Fibroblast of upper back skin (primary cell): ENCODE measurements at regions not wholly inside any gene's neighbourhood (a gene's known extent, or its start where the extent isn't known, plus 50 kb on each side); places are given as distances from the start of the nearest gene placed in this dataset.
"Not testable (repeated sequence)": the region's sequence is repeated elsewhere in the genome, so short reads cannot be mapped to it uniquely, and the experiment has no call there.

Source experiments
- DNase-seq: peaks from one replicate; pipeline ENCODE4 v3.0.0-alpha.2; 2013

DNA sequence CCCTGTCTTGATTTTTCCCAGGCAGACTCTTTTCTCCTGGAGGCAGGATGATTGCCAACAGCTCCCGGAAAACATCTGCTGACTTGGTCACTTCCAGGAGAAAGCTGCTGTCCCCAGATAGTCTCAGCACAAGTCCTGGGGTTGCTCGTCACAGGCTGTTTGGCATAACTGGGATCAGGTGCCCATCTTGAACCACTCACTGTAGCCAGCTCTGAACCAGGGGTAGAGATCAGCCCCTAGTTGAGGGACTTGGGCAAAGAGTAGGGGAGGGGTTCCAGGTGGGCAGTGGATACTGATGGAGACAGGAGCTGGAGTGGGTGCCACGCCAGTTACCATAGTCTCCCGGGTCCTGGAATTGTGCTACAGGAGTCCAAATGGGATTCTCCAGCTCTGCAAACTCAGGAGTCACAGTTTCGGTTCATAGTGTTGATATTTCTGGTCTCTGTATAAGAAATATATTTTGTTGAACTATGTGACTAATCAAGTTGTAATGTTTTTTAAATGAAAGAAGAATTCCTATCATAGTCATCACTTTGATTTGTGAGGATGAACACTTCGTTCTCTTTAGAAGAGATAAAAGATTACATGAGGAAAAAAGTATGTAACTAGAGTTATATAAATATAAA lies 1154.5 kb downstream of the AACS start:
- DNase-seq, result peak; percentile 4

- no peak for DNase-seq
Measured at GRCh38 chr12:126224032-126224431, 1158.8 kb downstream of the AACS start.

- DNase-seq, result no peak
Measured at GRCh38 chr12:126228936-126229335, 1163.7 kb downstream of the AACS start.

GRCh38 chr12:126232711-126233110 lies 1167.5 kb downstream of the AACS start:
- no peak for DNase-seq

GRCh38 chr12:126233625-126234024 lies 1168.4 kb downstream of the AACS start:
- no peak for DNase-seq

- DNase-seq, result no peak
Measured at GRCh38 chr12:126243814-126244440, 1178.7 kb downstream of the AACS start.

DNA sequence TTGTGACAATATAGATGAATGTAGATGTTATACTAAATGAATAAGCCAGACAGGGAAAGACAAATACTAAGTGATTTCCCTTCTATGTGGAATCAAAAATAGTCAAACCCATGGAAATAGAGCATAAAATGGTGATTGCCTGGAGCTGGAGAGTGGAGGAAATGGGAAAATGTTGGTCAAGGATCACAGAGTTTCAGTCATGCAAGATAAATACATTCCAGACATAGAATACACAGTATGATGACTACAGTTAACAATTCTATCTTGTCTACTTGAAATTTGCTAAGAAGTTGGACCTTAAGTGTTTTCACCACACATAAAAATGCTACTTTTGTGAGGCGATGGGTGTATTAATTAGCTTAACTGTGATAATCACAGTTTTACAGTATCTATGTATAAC lies 1182.7 kb downstream of the AACS start:
- DNase-seq, result no peak

DNA sequence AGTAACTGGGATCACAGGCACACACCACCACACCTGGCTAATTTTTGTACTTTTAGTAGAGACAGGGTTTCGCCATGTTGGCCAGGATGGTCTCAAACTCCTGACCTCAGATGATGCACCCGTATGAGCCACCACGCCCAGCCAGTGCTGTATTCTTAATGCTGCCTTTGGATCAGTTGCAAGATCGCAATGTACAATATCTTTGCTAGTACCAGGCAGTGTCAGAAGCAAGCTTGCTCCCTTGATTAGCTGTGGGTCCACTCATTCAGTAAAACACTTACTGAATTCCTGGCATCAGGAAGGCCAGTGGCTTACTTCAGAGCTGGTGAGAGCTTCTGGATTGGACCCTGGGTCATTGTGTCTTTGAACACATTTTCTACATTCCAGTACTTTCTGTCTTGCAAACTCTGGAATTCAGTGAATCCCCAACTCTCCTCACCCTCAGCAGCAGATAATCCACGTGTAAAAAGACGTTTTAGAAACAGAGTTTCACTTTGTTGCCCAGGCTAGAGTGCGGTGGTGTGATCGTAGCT lies 1183.7 kb downstream of the AACS start:
- no peak for DNase-seq

- DNase-seq, result no peak
Measured at GRCh38 chr12:126258190-126258589, 1193.0 kb downstream of the AACS start.

DNA sequence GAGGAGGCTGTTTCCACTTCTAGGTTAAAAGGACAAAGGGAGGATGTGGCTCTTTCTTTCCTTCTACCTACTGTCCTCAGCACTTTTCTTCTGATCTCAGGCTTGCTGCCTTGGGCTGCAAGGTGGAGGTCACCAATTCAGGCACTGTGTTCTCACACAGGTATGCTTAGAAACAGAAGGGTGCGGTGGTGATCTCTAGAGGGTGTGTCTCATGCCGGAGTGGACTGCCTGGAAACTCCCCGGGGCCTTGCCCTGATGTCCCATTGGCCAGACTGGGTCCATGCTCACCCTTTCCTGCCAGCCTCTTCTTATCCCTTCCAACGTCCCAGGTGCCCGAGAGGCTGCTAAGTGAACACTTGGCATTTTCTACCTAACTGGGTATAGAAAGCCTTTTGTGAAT lies 1197.6 kb downstream of the AACS start:
- DNase-seq, result no peak

DNA sequence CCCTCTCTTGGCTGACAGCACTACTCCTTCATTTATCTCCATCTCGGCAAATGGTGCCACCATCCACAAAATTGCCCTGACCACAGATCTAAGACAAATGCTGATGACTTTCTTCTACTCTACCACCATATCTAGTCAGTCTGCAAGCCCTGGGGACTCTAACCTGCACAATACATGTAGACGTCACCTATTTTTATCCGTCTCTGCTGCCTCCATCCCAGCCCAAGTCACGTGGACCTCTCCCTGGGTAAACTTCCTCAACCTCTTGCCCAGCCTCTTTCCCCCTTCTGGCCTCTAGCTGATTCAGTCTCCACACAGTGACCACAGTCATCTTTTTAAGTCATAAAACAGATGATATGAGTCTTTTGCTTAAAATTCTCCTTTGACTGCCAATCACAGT lies 1203.0 kb downstream of the AACS start:
- no peak for DNase-seq

- no peak for DNase-seq
Measured at GRCh38 chr12:126271159-126271558, 1205.9 kb downstream of the AACS start.

- no peak for DNase-seq
Measured at GRCh38 chr12:126282691-126283090, 1217.5 kb downstream of the AACS start.

GRCh38 chr12:126286203-126286602 lies 1221.0 kb downstream of the AACS start:
- no peak for DNase-seq

DNA sequence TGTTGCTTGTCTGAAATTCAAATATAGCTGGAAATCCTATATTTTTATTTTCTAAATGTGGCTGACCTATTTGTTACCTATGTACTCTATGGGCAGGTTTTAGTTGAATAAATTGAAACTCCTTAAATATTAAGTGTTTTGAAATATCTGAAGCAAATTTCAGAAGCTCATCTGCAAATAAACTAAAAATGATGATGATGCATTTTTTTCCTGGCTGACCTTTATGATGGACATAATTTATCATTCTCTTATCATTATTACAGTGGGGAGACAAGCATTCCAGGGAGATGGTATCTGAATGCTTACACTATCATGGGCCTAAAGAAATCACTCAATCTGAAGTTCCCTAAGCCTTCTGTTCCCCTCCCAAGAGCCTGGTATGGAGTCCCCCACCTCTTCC lies 1225.2 kb downstream of the AACS start:
- DNase-seq, result no peak

DNA sequence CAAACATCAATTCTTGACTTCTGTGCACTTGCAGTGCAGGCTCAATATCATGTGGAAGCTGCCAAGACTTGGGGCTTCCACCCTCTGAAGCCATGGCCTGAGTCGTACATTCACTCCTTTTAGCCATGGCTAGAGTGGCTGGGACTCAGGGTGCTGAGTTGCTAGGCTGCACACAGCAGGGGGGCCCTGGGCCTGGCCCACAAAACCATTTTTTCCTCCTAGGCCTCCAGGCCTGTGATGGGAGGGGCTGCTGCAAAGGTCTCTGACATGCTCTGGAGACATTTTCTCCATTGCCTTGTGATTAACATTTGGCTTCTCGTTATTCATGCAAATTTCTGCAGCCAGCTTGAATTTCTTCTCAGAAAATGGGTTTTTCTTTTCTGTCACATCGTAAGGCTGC lies 1226.8 kb downstream of the AACS start:
- not testable (repeated sequence) for DNase-seq

GRCh38 chr12:126295652-126296051 lies 1230.4 kb downstream of the AACS start:
- no peak for DNase-seq

DNA sequence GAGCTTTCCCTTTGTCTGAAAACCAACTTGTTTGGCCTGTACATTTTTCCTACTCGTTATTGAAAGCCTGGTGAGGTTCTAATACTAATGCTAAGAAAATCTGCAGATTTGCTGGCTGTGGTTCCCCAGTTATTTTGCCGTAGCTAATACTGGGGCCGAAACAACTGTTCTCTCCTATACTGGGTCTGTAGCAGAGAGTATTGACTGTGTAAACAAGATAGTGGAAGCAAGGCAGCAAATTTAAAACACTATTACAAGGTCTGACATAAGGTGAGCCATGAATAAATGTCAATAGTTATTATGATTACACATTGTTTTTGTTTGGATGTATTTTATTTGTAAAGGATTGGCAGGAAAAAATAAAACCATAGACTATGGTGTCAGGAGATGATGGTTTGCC lies 1244.0 kb downstream of the AACS start:
- no peak for DNase-seq

DNA sequence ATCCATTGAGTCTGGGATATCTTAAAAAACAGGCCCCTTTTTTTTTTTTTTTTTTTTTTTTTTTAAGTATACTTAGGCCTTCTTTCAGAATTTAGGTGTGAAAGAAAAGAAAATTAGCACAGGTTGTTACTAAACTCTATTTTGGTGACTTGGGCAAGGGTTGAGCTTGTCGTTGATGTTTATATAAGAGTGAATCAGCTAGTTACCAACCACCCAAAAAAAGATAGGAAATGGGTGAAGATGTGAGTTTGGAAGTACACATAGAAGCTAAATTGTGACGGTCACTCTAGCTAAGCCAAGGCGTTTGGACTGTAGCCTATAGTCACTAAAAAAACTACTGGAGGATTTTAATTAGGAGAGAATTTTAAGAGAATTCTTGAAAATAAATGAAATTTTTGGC lies 1247.2 kb downstream of the AACS start:
- DNase-seq, result no peak

DNA sequence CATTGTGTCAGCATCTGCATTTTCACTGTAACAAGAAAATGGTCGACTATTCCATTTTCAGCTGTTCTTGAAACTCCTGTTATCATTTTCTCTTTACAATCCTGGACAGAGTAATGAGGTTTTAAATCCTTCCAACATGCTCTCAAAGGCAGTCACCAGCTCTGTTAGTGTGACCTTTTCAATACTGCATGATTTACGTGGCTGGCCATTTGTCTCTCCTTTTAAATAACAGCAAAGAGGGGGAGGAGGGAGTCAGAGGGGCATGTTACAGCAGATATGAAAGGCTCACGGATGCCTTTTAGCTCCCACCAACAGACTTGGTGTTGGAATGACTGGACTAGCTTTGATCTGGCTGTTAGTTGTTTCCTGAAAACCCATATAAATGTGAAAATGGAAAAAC lies 1251.2 kb downstream of the AACS start:
- no peak for DNase-seq

GRCh38 chr12:126337556-126338441 lies 1272.6 kb downstream of the AACS start:
- peak; percentile 84 for DNase-seq

DNA sequence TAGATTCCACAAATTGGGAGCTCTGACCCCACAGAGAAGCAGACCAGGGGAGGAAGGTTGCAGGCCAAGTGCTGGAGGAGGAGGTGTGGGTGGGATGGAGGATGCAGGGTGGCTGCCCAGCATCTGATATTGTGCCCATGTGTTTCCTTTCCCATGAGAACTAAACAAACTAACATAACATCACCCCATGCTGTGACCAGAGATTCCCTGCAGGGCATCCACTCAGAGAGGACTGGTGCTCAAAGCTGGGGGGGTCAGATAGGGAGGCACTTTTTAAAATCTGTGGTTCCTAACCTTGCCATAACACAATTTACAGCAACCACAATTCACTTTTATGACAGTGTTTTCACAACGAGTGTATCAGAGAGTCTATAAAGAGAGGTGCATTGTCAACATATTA lies 1277.6 kb downstream of the AACS start:
- no peak for DNase-seq

- no peak for DNase-seq
Measured at GRCh38 chr12:126343321-126343720, 1278.1 kb downstream of the AACS start.

DNA sequence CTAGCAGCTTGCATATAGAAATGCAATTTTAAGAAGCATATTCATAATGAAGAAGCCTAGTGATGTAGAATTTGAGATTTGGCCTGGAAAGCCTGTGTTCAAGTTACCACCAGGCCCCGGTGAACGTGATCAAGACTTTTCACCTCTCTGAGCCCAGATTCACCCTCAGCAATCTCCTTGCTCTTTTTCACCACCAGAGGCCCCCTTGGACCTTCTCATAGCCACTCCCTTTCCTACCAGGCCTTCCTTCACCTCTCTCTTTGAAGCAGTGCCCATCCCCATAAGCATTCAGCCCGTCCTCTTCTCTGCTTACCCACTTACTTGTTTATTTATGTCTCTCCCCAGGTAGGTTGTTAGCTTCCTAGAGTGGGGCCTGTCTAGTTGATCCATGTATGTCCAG lies 1280.9 kb downstream of the AACS start:
- no peak for DNase-seq
